ENCODE measurements at regions not wholly inside any gene's neighbourhood (a gene's known extent, or its start where the extent isn't known, plus 50 kb on each side); places are given as distances from the start of the nearest gene placed in this dataset.

GRCh38 chr10:60621018-60621417 is 157.3 kb upstream of the CDK1 start:
- DNase-seq = no peak
- intact Hi-C loops (cut with micrococcal nuclease) = no loop called here

GRCh38 chr10:60618861-60619260 is 159.4 kb upstream of the CDK1 start:
- Histone ChIP-seq H3K4me3 (no peak overlapping the region), H3K27ac (replicated peaks) (no peak overlapping the region), H3K9me3 (replicated peaks) (no peaks in the 10 kb centered on the region), H3K4me1 (no peaks in the 10 kb centered on the region), H3K36me3 (no peaks in the 10 kb centered on the region), H3K27me3 (ENCODE audit: low read depth) (no peaks in the 10 kb centered on the region)
- peak; percentile 42 for TF ChIP-seq CTCF (IDR thresholded peaks at IDR 0.05; ENCODE audit: borderline replicate concordance)
- intact Hi-C loops (cut with micrococcal nuclease) = no loop called here
- no peak for DNase-seq

More at GRCh38 chr10:60621018-60621417, 157.3 kb upstream of the CDK1 start:
- Histone ChIP-seq H3K4me1 (no peaks in the 10 kb centered on the region), H3K27me3 (ENCODE audit: low read depth) (no peaks in the 10 kb centered on the region), H3K36me3 (no peaks in the 10 kb centered on the region), H3K4me3 (no peak overlapping the region), H3K9me3 (replicated peaks) (no peaks in the 10 kb centered on the region), H3K27ac (replicated peaks) (no peak overlapping the region)
- no peak for TF ChIP-seq CTCF (IDR thresholded peaks at IDR 0.05; ENCODE audit: borderline replicate concordance)

GRCh38 chr10:60615541-60615940 is 162.7 kb upstream of the CDK1 start:
- H3K4me1 ChIP-seq = no peaks in the 10 kb centered on the region
- peaks cover 3% of the 10 kb centered on the region for H3K27me3 ChIP-seq (ENCODE audit: low read depth)
- intact Hi-C loops (cut with micrococcal nuclease) = no loop called here
- H3K9me3 ChIP-seq (replicated peaks) = no peaks in the 10 kb centered on the region
- no peaks in the 10 kb centered on the region for H3K36me3 ChIP-seq
- no peak overlapping the region for H3K4me3 ChIP-seq
- no peak for DNase-seq
- no peak for TF ChIP-seq CTCF (IDR thresholded peaks at IDR 0.05; ENCODE audit: borderline replicate concordance)
- H3K27ac ChIP-seq (replicated peaks) = no peak overlapping the region

GRCh38 chr10:60614363-60614762 is 163.9 kb upstream of the CDK1 start:
- Histone ChIP-seq H3K36me3 (no peaks in the 10 kb centered on the region), H3K9me3 (replicated peaks) (no peaks in the 10 kb centered on the region), H3K4me1 (no peaks in the 10 kb centered on the region), H3K27ac (replicated peaks) (no peak overlapping the region), H3K27me3 (ENCODE audit: low read depth) (peaks cover 3% of the 10 kb centered on the region), H3K4me3 (no peak overlapping the region)
- intact Hi-C loops (cut with micrococcal nuclease) = no loop called here
- DNase-seq = no peak
- TF ChIP-seq CTCF (IDR thresholded peaks at IDR 0.05; ENCODE audit: borderline replicate concordance) = no peak

GRCh38 chr10:60613434-60613833 is 164.8 kb upstream of the CDK1 start:
- TF ChIP-seq CTCF (IDR thresholded peaks at IDR 0.05; ENCODE audit: borderline replicate concordance) = no peak
- Histone ChIP-seq H3K27me3 (ENCODE audit: low read depth) (peaks cover 3% of the 10 kb centered on the region), H3K36me3 (no peaks in the 10 kb centered on the region), H3K4me1 (no peaks in the 10 kb centered on the region), H3K4me3 (no peak overlapping the region), H3K9me3 (replicated peaks) (no peaks in the 10 kb centered on the region), H3K27ac (replicated peaks) (no peak overlapping the region)
- DNase-seq = no peak
- intact Hi-C loops (cut with micrococcal nuclease) = no loop called here

GRCh38 chr10:60611291-60611747 is 167.0 kb upstream of the CDK1 start:
- intact Hi-C loops (cut with micrococcal nuclease) = no loop called here
- no peak for DNase-seq
- peaks cover 3% of the 10 kb centered on the region for H3K27me3 ChIP-seq (ENCODE audit: low read depth)
- no peak overlapping the region for H3K4me3 ChIP-seq
- TF ChIP-seq CTCF (IDR thresholded peaks at IDR 0.05; ENCODE audit: borderline replicate concordance) = no peak
- H3K4me1 ChIP-seq = no peaks in the 10 kb centered on the region
- H3K9me3 ChIP-seq (replicated peaks) = no peaks in the 10 kb centered on the region
- no peak overlapping the region for H3K27ac ChIP-seq (replicated peaks)
- H3K36me3 ChIP-seq = no peaks in the 10 kb centered on the region
